Memory B cell (primary cell): ENCODE measurements at regions not wholly inside any gene's neighbourhood (a gene's known extent, or its start where the extent isn't known, plus 50 kb on each side); places are given as distances from the start of the nearest gene placed in this dataset.
A peak's percentile ranks its signal among the peaks of the same experiment; 100 is the strongest.
"Not testable (repeated sequence)": the region's sequence is repeated elsewhere in the genome, so short reads cannot be mapped to it uniquely, and the experiment has no call there.

Experiments
- ATAC-seq: fragments of 150-1000 bp; cut with Tn5 transposase; 2 replicates; pipeline ENCODE4 v1.10.0; 2021; ENCODE audit warnings: low read depth, mild to moderate bottlenecking, moderate library complexity
- DNase-seq, 2 donors: peaks; one replicate each; pipeline ENCODE4 v3.0.0; 2022; ENCODE audit warnings: low spot score in 2 of 2
- H3K27ac Mint-ChIP-seq: one replicate; pipeline ENCODE4 v1.8.0; 2022; ENCODE audit warnings: mild to moderate bottlenecking, moderate library complexity, mixed read lengths
- H3K27me3 Mint-ChIP-seq: one replicate; pipeline ENCODE4 v1.8.0; 2022; ENCODE audit warnings: mixed read lengths
- H3K36me3 Mint-ChIP-seq: one replicate; pipeline ENCODE4 v1.8.0; 2022; ENCODE audit warnings: mild to moderate bottlenecking, mixed read lengths
- H3K4me1 Mint-ChIP-seq: one replicate; pipeline ENCODE4 v1.8.0; 2022; ENCODE audit warnings: mixed read lengths
- H3K4me3 Mint-ChIP-seq: one replicate; pipeline ENCODE4 v1.8.0; 2022; ENCODE audit warnings: mild to moderate bottlenecking, moderate library complexity, mixed read lengths
- H3K9me3 Mint-ChIP-seq: one replicate; pipeline ENCODE4 v1.8.0; 2022; ENCODE audit warnings: mixed read lengths

DNA sequence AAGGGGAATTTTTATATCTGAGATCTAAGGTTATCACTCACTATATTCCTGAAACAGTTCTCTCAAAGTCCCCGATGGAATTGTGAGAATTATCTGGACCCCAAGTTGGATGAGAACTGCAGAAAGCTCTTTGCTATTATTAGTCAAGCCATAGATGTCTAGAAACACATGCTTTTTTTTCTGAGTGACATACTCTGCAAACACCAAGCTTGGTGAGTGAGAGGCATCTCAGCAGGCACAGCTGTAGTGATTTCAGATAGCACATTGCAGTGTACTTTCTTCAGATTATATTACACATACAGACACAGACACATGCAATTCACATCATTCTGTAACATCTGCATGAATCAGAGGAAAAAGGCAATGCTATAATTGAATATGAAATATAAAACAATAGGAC, 111.1 kb upstream of the UFL1 start:
- no peak for DNase-seq
- Mint-ChIP-seq H3K36me3 (no peaks in the 10 kb centered on the region), H3K9me3 (peaks cover 1% of the 10 kb centered on the region), H3K4me3 (no peak overlapping the region), H3K27me3 (no peaks in the 10 kb centered on the region), H3K4me1 (no peaks in the 10 kb centered on the region), H3K27ac (no peak overlapping the region)
- no peak for ATAC-seq

DNA sequence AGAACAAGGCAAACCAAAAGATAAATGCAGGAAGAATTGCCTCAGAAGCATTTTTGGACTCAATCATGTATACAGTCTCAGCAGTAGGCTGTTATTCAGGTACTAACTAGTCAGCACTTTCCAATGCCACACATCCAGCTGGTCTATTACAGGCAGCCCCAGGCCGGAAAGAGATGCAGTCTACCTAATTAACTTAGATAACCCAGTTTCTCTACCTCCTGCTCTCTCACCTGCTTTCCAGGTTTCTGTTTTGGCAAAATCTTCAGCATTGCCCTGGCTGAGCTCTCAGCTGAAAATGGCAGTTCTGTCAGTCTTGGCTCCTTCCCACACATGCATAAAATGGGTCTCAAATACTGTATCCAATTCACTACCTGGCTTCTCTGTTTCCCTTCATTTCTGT, 101.3 kb upstream of the UFL1 start:
- Mint-ChIP-seq H3K36me3 (no peaks in the 10 kb centered on the region), H3K4me3 (no peak overlapping the region), H3K4me1 (no peaks in the 10 kb centered on the region), H3K9me3 (peaks cover 9% of the 10 kb centered on the region), H3K27me3 (no peaks in the 10 kb centered on the region), H3K27ac (no peak overlapping the region)
- DNase-seq (no peak), ATAC-seq (no peak)

GRCh38 chr6:96433950-96434349, 87.7 kb upstream of the UFL1 start:
- ATAC-seq (no peak), DNase-seq (no peak)
- H3K9me3 Mint-ChIP-seq: peaks cover 4% of the 10 kb centered on the region
- no peaks in the 10 kb centered on the region for H3K4me1 Mint-ChIP-seq
- peaks cover 4% of the 10 kb centered on the region for H3K36me3 Mint-ChIP-seq
- no peak overlapping the region for H3K27ac Mint-ChIP-seq
- no peak overlapping the region for H3K4me3 Mint-ChIP-seq
- peaks cover 3% of the 10 kb centered on the region for H3K27me3 Mint-ChIP-seq

- Mint-ChIP-seq H3K27ac (no peak overlapping the region), H3K36me3 (peaks cover 4% of the 10 kb centered on the region), H3K4me3 (no peak overlapping the region), H3K4me1 (no peaks in the 10 kb centered on the region), H3K9me3 (peaks cover 3% of the 10 kb centered on the region), H3K27me3 (peaks cover 3% of the 10 kb centered on the region)
- DNase-seq: no peak
- no peak for ATAC-seq
These were observed 85.2 kb upstream of the UFL1 start for GRCh38 chr6:96436398-96436797.

DNA sequence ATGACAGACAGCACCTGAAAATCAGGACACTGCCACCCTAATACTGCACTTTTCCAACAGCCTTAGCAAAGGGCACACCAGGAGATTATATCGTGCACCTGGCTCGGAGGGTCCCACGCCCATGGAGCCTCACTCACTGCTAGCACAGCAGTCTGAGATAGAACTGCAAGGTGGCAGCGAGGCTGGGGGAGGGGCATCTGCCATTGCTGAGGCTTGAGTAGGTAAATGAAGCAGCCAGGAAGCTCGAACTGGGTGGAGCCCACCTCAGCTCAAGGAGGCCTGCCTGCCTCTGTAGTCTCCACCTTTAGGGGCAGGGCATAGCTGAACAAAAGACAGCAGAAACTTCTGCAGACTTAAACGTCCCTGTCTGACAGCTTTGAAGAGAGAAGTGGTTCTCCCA, 84.4 kb upstream of the UFL1 start:
- H3K27ac Mint-ChIP-seq, H3K9me3 Mint-ChIP-seq, H3K4me1 Mint-ChIP-seq, DNase-seq, H3K27me3 Mint-ChIP-seq, H3K36me3 Mint-ChIP-seq, ATAC-seq, H3K4me3 Mint-ChIP-seq: not testable (repeated sequence)

DNA sequence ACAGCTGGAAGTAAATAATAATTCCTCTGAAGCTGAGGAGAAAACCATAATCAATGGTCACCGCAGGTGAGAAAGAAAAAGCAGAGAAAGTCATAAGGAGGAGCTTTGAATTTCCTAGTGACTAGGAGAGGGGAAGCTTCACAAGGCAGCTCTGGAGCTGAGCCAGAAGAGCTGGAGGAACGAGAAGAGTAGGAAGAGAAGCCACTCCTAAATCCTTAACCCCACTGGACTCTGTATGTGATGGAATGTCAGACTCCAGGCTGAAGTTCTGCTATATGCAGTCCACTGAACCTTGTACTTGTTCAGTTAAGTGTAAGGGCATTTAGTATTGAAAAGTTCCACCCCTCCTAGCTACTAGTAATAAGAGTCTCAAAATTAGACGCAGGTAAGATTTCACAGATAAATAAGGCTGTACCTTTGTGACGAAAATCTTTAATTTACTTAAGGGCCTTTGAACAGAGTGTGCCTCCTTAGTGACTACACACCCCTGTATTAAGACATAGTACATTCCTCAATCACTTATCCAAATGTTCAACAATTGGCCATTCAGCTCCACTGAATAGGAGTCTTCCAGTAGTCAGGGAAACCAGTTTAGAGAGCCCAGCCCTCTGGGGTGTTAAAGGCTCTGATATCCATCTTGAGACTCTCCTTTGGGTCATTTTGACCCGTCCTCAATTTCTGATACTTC, 71.4 kb upstream of the UFL1 start:
- H3K27ac Mint-ChIP-seq: no peak overlapping the region
- H3K4me1 Mint-ChIP-seq: no peaks in the 10 kb centered on the region
- H3K36me3 Mint-ChIP-seq: no peaks in the 10 kb centered on the region
- no peak overlapping the region for H3K4me3 Mint-ChIP-seq
- no peaks in the 10 kb centered on the region for H3K27me3 Mint-ChIP-seq
- DNase-seq (no peak), ATAC-seq (no peak)
- peaks cover 2% of the 10 kb centered on the region for H3K9me3 Mint-ChIP-seq

- Mint-ChIP-seq H3K27me3 (no peaks in the 10 kb centered on the region), H3K4me1 (no peaks in the 10 kb centered on the region), H3K27ac (no peak overlapping the region), H3K9me3 (peaks cover 2% of the 10 kb centered on the region), H3K36me3 (no peaks in the 10 kb centered on the region), H3K4me3 (no peak overlapping the region)
- ATAC-seq (no peak), DNase-seq (no peak)
These were observed 70.9 kb upstream of the UFL1 start for GRCh38 chr6:96450770-96451130.

GRCh38 chr6:96458771-96459170, 62.8 kb upstream of the UFL1 start:
- DNase-seq (no peak), ATAC-seq (no peak)
- Mint-ChIP-seq H3K9me3 (no peaks in the 10 kb centered on the region), H3K4me1 (no peaks in the 10 kb centered on the region), H3K36me3 (no peaks in the 10 kb centered on the region), H3K27ac (no peak overlapping the region), H3K27me3 (no peaks in the 10 kb centered on the region), H3K4me3 (no peak overlapping the region)

DNA sequence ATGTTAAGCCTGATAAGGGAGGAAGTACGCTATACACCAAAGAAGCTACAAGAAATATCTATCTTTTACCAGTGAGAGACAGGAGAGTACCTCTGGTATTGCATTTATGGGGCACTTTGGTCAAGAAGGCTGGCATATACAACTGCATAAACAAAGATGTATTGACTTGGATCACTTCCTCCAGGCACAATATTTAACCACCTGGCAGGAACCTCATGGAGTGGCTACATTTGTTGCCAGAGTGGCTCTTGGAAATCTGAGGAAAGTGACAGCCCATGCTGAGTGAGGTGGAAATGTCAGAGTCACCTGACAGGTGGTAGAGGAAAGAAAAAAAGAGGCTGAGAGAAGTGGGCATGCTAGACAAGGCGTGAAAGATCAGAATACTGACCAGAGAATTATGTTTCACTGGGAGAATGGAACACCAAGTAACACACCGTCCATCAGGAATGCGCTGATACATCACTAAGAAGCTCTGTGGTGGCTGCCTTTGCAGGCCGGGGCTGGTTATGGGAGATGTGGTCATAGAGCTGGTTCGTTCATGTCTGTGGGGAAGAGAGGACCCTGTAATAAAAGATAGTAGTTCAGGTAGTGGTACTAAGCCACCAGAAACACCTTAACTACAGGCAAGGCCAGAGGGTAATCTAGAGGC, 61.4 kb upstream of the UFL1 start:
- Mint-ChIP-seq H3K27me3 (no peaks in the 10 kb centered on the region), H3K36me3 (no peaks in the 10 kb centered on the region), H3K4me1 (no peaks in the 10 kb centered on the region), H3K4me3 (no peak overlapping the region), H3K9me3 (no peaks in the 10 kb centered on the region), H3K27ac (no peak overlapping the region)
- DNase-seq: no peak
- ATAC-seq: no peak

DNA sequence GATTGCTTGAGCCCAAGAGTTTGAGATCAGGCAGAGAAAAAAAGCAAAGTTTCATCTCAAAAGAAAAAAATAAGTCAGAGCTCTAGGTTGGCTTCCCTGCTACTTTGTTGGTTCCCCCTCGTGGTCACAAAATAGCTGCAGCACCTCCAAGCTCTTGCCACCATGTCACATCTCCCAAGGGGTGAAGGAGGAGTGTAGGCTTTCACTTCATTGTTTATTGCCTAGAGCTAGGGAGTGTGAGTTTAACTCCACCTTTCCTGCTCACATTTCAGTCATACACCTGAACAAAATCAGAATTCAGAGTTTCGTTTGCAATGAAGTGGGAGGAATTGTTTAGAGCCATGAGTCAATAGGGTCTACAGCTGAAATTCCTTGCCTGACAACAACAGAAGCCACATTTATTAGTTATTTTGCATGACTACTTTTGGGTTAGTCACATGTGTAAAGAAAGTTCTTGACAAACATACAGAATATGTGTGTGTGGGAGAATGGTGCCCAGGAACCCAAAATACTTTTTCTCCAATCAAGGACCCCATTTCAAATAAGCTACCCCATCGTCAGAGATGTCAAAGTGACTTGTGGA, 56.2 kb upstream of the UFL1 start:
- Mint-ChIP-seq H3K4me3 (no peak overlapping the region), H3K27me3 (peaks cover 1% of the 10 kb centered on the region), H3K9me3 (no peaks in the 10 kb centered on the region), H3K4me1 (no peaks in the 10 kb centered on the region), H3K36me3 (no peaks in the 10 kb centered on the region), H3K27ac (no peak overlapping the region)
- ATAC-seq (no peak), DNase-seq (no peak)

- Mint-ChIP-seq H3K9me3 (no peaks in the 10 kb centered on the region), H3K4me1 (no peaks in the 10 kb centered on the region), H3K27ac (no peak overlapping the region), H3K27me3 (peaks cover 4% of the 10 kb centered on the region), H3K4me3 (no peak overlapping the region), H3K36me3 (no peaks in the 10 kb centered on the region)
- ATAC-seq: no peak
- no peak for DNase-seq
These were observed 55.3 kb upstream of the UFL1 start for GRCh38 chr6:96466147-96466863.

DNA sequence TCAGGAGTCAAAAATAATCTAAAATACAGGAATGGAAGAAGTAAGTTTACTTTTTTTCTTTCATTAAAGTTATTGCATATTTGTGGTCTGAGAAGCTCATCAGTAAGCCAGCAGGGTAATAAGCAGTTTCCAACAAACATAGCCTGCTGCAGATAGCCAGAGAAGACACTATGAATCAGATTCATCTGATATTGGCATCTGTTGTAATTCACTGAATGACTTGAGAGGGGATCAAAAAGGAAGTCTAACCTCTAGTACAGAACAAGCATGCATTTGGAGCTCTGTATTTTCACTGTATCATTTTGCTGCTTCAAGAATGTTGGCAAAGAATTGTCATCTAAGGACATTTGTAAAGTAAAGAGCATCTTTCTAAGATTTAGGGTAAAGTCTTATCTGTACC, 53.8 kb upstream of the UFL1 start:
- Mint-ChIP-seq H3K36me3 (no peaks in the 10 kb centered on the region), H3K27me3 (peaks cover 4% of the 10 kb centered on the region), H3K9me3 (no peaks in the 10 kb centered on the region), H3K27ac (no peak overlapping the region), H3K4me3 (no peak overlapping the region), H3K4me1 (no peaks in the 10 kb centered on the region)
- ATAC-seq (no peak), DNase-seq (no peak)

DNA sequence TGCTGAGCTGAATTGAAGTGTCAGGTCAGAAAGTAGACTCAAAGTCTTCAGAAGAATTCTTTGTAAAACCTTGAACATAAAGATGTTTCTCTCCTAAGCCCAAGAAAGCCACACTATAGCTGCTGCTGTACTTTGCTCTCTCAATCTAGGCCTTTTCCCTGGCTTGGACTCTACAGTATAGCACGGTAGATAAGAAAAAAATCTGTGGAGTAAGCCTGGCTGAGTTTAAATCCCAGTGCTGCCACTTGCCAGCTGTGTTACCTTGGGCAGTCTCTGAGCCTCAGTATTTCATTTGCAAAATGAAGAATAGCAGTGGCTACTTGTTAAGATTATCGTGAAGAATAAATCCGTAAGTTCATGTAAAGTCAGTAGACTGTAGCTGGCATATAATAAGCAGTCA, 53.3 kb upstream of the UFL1 start:
- Mint-ChIP-seq H3K4me1 (no peaks in the 10 kb centered on the region), H3K36me3 (no peaks in the 10 kb centered on the region), H3K27me3 (peaks cover 4% of the 10 kb centered on the region), H3K4me3 (no peak overlapping the region), H3K9me3 (no peaks in the 10 kb centered on the region), H3K27ac (no peak overlapping the region)
- no peak for DNase-seq
- ATAC-seq: no peak

- H3K9me3 Mint-ChIP-seq: no peaks in the 10 kb centered on the region
- no peak overlapping the region for H3K27ac Mint-ChIP-seq
- DNase-seq (no peak), ATAC-seq (peak; percentile 39)
- no peaks in the 10 kb centered on the region for H3K36me3 Mint-ChIP-seq
- H3K4me3 Mint-ChIP-seq: no peak overlapping the region
- peaks cover 4% of the 10 kb centered on the region for H3K27me3 Mint-ChIP-seq
- no peaks in the 10 kb centered on the region for H3K4me1 Mint-ChIP-seq
These were observed 52.9 kb upstream of the UFL1 start for GRCh38 chr6:96468681-96469224.
